ENCODE measurements at regions not wholly inside any gene's neighbourhood (a gene's known extent, or its start where the extent isn't known, plus 50 kb on each side); places are given as distances from the start of the nearest gene placed in this dataset.

- H3K27me3 Mint-ChIP-seq (ENCODE audit: unreplicated experiment), result peaks cover 2% of the 10 kb centered on the region
- no peak overlapping the region for H3K27ac Mint-ChIP-seq (ENCODE audit: unreplicated experiment)
Measured at GRCh38 chr12:115864396-115864795, 413.1 kb downstream of the MED13L start.

GRCh38 chr12:115860619-115861018 is 416.9 kb downstream of the MED13L start:
- no peak for TF ChIP-seq CTCF (IDR thresholded peaks at IDR 0.05; ENCODE audit: unreplicated experiment)
- DNase-seq (ENCODE audit: low spot score), result no peak
- H3K4me3 Mint-ChIP-seq (ENCODE audit: unreplicated experiment), result no peak overlapping the region
- no peaks in the 10 kb centered on the region for H3K27me3 Mint-ChIP-seq (ENCODE audit: unreplicated experiment)
- no peaks in the 10 kb centered on the region for H3K4me1 Mint-ChIP-seq (ENCODE audit: unreplicated experiment)
- no peaks in the 10 kb centered on the region for H3K36me3 Mint-ChIP-seq (ENCODE audit: low read depth, unreplicated experiment)
- no peaks in the 10 kb centered on the region for H3K9me3 Mint-ChIP-seq (ENCODE audit: unreplicated experiment)
- H3K27ac Mint-ChIP-seq (ENCODE audit: unreplicated experiment), result no peak overlapping the region

More at GRCh38 chr12:115864396-115864795, 413.1 kb downstream of the MED13L start:
- no peak for TF ChIP-seq CTCF (IDR thresholded peaks at IDR 0.05; ENCODE audit: unreplicated experiment)
- no peak for DNase-seq (ENCODE audit: low spot score)
- Mint-ChIP-seq H3K9me3 (ENCODE audit: unreplicated experiment) (no peaks in the 10 kb centered on the region), H3K4me1 (ENCODE audit: unreplicated experiment) (no peaks in the 10 kb centered on the region), H3K36me3 (ENCODE audit: low read depth, unreplicated experiment) (no peaks in the 10 kb centered on the region), H3K4me3 (ENCODE audit: unreplicated experiment) (no peak overlapping the region)

GRCh38 chr12:115859231-115859630 is 418.3 kb downstream of the MED13L start:
- H3K4me1 Mint-ChIP-seq (ENCODE audit: unreplicated experiment), result no peaks in the 10 kb centered on the region
- no peak for DNase-seq (ENCODE audit: low spot score)
- no peak overlapping the region for H3K27ac Mint-ChIP-seq (ENCODE audit: unreplicated experiment)
- H3K9me3 Mint-ChIP-seq (ENCODE audit: unreplicated experiment), result no peaks in the 10 kb centered on the region
- H3K36me3 Mint-ChIP-seq (ENCODE audit: low read depth, unreplicated experiment), result no peaks in the 10 kb centered on the region
- no peaks in the 10 kb centered on the region for H3K27me3 Mint-ChIP-seq (ENCODE audit: unreplicated experiment)
- no peak overlapping the region for H3K4me3 Mint-ChIP-seq (ENCODE audit: unreplicated experiment)
- TF ChIP-seq CTCF (IDR thresholded peaks at IDR 0.05; ENCODE audit: unreplicated experiment), result no peak

GRCh38 chr12:115857923-115858322 is 419.6 kb downstream of the MED13L start:
- no peak for TF ChIP-seq CTCF (IDR thresholded peaks at IDR 0.05; ENCODE audit: unreplicated experiment)
- H3K36me3 Mint-ChIP-seq (ENCODE audit: low read depth, unreplicated experiment), result no peaks in the 10 kb centered on the region
- H3K9me3 Mint-ChIP-seq (ENCODE audit: unreplicated experiment), result no peaks in the 10 kb centered on the region
- no peaks in the 10 kb centered on the region for H3K4me1 Mint-ChIP-seq (ENCODE audit: unreplicated experiment)
- H3K27ac Mint-ChIP-seq (ENCODE audit: unreplicated experiment), result no peak overlapping the region
- no peak overlapping the region for H3K4me3 Mint-ChIP-seq (ENCODE audit: unreplicated experiment)
- no peak for DNase-seq (ENCODE audit: low spot score)
- H3K27me3 Mint-ChIP-seq (ENCODE audit: unreplicated experiment), result no peaks in the 10 kb centered on the region

- Mint-ChIP-seq H3K4me1 (ENCODE audit: unreplicated experiment) (no peaks in the 10 kb centered on the region), H3K4me3 (ENCODE audit: unreplicated experiment) (no peak overlapping the region), H3K9me3 (ENCODE audit: unreplicated experiment) (no peaks in the 10 kb centered on the region), H3K36me3 (ENCODE audit: low read depth, unreplicated experiment) (no peaks in the 10 kb centered on the region), H3K27ac (ENCODE audit: unreplicated experiment) (no peak overlapping the region), H3K27me3 (ENCODE audit: unreplicated experiment) (no peaks in the 10 kb centered on the region)
- no peak for TF ChIP-seq CTCF (IDR thresholded peaks at IDR 0.05; ENCODE audit: unreplicated experiment)
- DNase-seq (ENCODE audit: low spot score), result no peak
Measured at GRCh38 chr12:115857160-115857920, 420.2 kb downstream of the MED13L start.
